ENCODE measurements at regions not wholly inside any gene's neighbourhood (a gene's known extent, or its start where the extent isn't known, plus 50 kb on each side); places are given as distances from the start of the nearest gene placed in this dataset.

DNA sequence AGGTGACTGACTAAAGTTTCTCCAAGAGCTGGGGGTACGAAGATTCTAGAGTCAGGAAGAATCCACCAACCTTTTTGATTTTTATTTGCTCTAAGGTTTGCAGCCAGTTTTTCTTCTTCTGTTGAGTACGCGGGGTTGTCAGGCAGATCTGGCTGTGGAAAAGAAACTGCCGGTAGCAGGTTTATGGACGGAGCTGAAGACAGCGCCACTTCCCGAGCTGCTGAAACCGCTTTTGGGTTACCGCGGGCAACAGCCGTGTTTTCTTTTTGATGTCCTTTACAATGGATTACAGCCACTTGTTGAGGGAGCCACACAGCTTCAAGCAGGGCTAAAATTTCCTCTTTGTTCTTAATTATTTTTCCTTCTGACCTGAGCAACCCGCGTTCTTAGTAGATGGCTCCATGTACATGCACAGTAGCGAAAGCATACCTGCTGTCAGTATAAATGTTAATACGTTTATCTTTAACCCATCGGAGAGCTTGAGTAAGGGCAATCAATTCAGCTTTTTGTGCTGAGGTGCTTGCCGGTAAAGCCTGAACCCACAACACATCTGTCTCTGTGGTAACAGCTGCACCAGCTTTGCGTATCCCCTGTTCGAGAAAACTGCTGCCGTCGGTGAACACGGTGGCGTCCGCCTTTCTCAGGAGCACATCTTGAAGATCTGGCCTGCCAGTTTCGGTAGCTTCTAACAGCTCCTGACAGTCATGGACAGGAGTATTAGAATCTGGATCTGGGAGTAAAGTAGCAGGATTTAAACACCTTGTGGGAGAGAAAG, 674.3 kb downstream of the TMEM121 start:
- DNase-seq (ENCODE audit: low read depth in 1 of 2, low spot score in 1 of 2) = no peak
- TF ChIP-seq CTCF (IDR thresholded peaks at IDR 0.05; ENCODE audit: insufficient read depth, low read length) (no peak), REST (IDR thresholded peaks at IDR 0.05; ENCODE audit: insufficient replicate concordance, low read depth) (no peak), GABPA (IDR thresholded peaks at IDR 0.05; ENCODE audit: low read depth) (no peak)
- no peaks in the 10 kb centered on the region for H3K27me3 ChIP-seq (ENCODE audit: insufficient read depth, poor library complexity, severe bottlenecking)
- no peak overlapping the region for H3K27ac ChIP-seq (replicated peaks)
- no peak overlapping the region for H3K4me3 ChIP-seq (replicated peaks; ENCODE audit: insufficient read depth, low read length)

GRCh38 chr14:106201376-106201775, 675.0 kb downstream of the TMEM121 start:
- Histone ChIP-seq H3K27me3 (ENCODE audit: insufficient read depth, poor library complexity, severe bottlenecking) (no peaks in the 10 kb centered on the region), H3K27ac (replicated peaks) (no peak overlapping the region), H3K4me3 (replicated peaks; ENCODE audit: insufficient read depth, low read length) (no peak overlapping the region)
- no peak for DNase-seq (ENCODE audit: low read depth in 1 of 2, low spot score in 1 of 2)
- no peak for TF ChIP-seq REST (IDR thresholded peaks at IDR 0.05; ENCODE audit: insufficient replicate concordance, low read depth)
- TF ChIP-seq GABPA (IDR thresholded peaks at IDR 0.05; ENCODE audit: low read depth) = no peak
- TF ChIP-seq CTCF (IDR thresholded peaks at IDR 0.05; ENCODE audit: insufficient read depth, low read length) = no peak
- TF ChIP-seq SPI1 (IDR thresholded peaks at IDR 0.05; ENCODE audit: borderline replicate concordance, low read depth) = no peak
- TF ChIP-seq POLR2AphosphoS5 (IDR thresholded peaks at IDR 0.05; ENCODE audit: low read depth) = no peak

- TF ChIP-seq REST (IDR thresholded peaks at IDR 0.05; ENCODE audit: insufficient replicate concordance, low read depth) = no peak
- no peak for TF ChIP-seq SPI1 (IDR thresholded peaks at IDR 0.05; ENCODE audit: borderline replicate concordance, low read depth)
- no peak for TF ChIP-seq GABPA (IDR thresholded peaks at IDR 0.05; ENCODE audit: low read depth)
- no peak for TF ChIP-seq CTCF (IDR thresholded peaks at IDR 0.05; ENCODE audit: insufficient read depth, low read length)
- TF ChIP-seq POLR2AphosphoS5 (IDR thresholded peaks at IDR 0.05; ENCODE audit: low read depth) = no peak
- H3K27me3 ChIP-seq (ENCODE audit: insufficient read depth, poor library complexity, severe bottlenecking) = no peaks in the 10 kb centered on the region
- no peak for DNase-seq (ENCODE audit: low read depth in 1 of 2, low spot score in 1 of 2)
- no peak overlapping the region for H3K27ac ChIP-seq (replicated peaks)
- no peak overlapping the region for H3K4me3 ChIP-seq (replicated peaks; ENCODE audit: insufficient read depth, low read length)
Observed at GRCh38 chr14:106203438-106203837, 677.1 kb downstream of the TMEM121 start.
